OCI-LY1 (cell line): ENCODE measurements at regions not wholly inside any gene's neighbourhood (a gene's known extent, or its start where the extent isn't known, plus 50 kb on each side); places are given as distances from the start of the nearest gene placed in this dataset.

Experiments used
- CTCF ChIP-seq: fragments of 200-600 bp; sonication (generic), shearing (Covaris generic); IDR thresholded peaks from 2 replicates; pipeline ENCODE4 v1.5.1; 2017; ENCODE audit warnings: mild to moderate bottlenecking, antibody characterized with exemption, low read length, moderate library complexity, mixed read lengths
- EZH2 ChIP-seq: fragments of 200-600 bp; sonication (generic), shearing (Covaris generic); IDR thresholded peaks from 2 replicates; pipeline ENCODE4 v1.8.0; 2017; ENCODE audit warnings: borderline replicate concordance, mixed run types, mild to moderate bottlenecking, antibody characterized with exemption, low read length, moderate library complexity, mixed read lengths

GRCh38 chr1:57848406-57848805 lies 424.5 kb upstream of the DAB1 start:
- TF ChIP-seq EZH2 (no peak), CTCF (no peak)
